Fibroblast of pulmonary artery (primary cell): ENCODE measurements at regions not wholly inside any gene's neighbourhood (a gene's known extent, or its start where the extent isn't known, plus 50 kb on each side); places are given as distances from the start of the nearest gene placed in this dataset.

Experiments
- DNase-seq: peaks from one replicate; pipeline ENCODE4 v3.0.0-alpha.2; 2010; ENCODE audit warnings: low read depth
- H3K4me3 ChIP-seq: replicated peaks from 2 replicates; pipeline ENCODE4 v1.5.1; 2011; ENCODE audit warnings: low read depth, mild to moderate bottlenecking, control low read depth, low read length, moderate library complexity
- TF ChIP-seq, protein P1 (sequence below): IDR thresholded peaks from 2 replicates; pipeline ENCODE4 v1.5.1; 2011; ENCODE audit warnings: mild to moderate bottlenecking, control low read depth, low read length, inconsistent platforms; ENCODE audit errors: missing control alignments

DNA sequence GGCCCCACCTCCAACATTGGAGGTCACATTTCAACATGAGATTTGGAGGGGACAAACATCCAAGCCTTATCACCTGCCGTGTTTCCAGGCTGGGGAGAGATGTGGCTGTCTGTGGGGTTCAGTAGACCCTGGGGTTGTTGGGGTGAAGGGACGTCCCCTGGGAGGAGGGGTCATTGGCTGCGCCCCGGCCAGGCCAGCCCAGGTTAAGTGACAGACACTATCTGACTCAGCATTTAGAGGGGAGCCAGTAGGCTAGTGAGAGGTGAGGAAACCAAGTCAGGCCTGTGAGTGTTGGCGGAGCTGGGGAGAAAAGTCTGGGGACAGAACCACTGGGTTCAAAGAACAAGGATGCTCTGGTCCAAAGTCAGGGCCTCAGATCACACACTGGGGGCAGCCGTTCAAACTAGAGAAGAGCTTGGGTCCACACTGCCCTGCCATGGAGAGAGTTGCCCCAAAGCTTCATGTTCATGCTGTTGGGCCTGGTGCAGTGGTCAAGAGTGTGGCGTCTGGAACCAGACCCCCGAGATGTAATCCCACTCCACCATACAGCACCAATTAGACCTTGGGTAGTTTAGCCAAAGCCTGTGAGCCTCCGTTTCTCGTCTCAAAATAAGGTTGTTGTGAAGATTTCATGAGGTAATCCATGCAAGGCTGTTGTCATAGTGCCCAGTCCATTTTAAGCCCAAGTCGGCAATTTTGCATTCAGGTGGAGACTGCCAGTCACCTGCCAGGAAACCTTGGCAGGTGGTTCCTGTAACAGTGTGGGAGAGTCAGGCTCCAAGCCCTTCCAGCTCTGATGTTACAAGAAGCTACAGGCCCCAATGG lies 1289.6 kb downstream of the TBC1D22A start:
- no peak overlapping the region for H3K4me3 ChIP-seq
- TF ChIP-seq, protein P1, sequence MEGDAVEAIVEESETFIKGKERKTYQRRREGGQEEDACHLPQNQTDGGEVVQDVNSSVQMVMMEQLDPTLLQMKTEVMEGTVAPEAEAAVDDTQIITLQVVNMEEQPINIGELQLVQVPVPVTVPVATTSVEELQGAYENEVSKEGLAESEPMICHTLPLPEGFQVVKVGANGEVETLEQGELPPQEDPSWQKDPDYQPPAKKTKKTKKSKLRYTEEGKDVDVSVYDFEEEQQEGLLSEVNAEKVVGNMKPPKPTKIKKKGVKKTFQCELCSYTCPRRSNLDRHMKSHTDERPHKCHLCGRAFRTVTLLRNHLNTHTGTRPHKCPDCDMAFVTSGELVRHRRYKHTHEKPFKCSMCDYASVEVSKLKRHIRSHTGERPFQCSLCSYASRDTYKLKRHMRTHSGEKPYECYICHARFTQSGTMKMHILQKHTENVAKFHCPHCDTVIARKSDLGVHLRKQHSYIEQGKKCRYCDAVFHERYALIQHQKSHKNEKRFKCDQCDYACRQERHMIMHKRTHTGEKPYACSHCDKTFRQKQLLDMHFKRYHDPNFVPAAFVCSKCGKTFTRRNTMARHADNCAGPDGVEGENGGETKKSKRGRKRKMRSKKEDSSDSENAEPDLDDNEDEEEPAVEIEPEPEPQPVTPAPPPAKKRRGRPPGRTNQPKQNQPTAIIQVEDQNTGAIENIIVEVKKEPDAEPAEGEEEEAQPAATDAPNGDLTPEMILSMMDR, result no peak
- DNase-seq, result no peak

DNA sequence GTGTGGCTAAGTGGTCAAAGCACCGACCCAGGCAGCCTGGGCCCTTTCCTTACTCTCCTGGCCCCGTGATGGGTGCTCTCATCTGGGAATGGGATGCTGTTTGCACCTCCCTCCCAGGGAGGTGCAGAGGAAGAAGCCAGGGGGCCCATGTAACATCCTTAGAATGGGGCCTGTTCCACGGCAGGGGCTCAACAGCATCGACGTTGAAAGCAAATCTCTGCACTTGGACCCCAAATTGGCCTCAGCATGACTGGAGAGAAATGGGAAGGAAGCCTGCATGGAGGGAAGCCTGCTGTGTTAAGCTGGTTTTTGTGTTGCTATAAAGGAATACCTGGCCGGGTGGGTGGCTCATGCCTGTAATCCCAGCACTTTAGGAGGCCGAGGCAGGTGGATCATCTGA lies 1288.4 kb downstream of the TBC1D22A start:
- H3K4me3 ChIP-seq, result no peak overlapping the region
- TF ChIP-seq, protein P1, result no peak

DNA sequence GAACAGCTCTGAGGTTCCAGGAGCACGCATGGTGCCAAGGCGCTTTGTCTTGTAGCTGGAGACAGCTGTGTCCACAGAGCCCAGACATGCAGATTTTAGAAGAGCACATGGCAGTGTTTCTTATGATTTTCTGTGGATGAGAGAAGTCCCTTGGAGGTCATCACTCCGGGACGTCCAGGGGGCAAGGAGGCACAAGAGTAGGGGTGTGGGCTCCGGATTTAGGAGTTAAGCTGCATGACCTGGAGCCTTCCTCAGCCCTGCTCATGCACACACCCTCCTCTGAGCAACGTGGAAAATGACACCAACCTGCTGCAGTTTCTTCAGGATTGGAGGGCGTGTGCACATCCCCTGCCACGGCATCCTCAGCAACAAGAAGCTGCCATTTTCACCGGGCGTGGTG lies 1286.7 kb downstream of the TBC1D22A start:
- H3K4me3 ChIP-seq, result no peak overlapping the region
- TF ChIP-seq, protein P1, result no peak
- DNase-seq, result no peak

More for the DNA sequence above, 1288.4 kb downstream of the TBC1D22A start:
- no peak for DNase-seq

DNA sequence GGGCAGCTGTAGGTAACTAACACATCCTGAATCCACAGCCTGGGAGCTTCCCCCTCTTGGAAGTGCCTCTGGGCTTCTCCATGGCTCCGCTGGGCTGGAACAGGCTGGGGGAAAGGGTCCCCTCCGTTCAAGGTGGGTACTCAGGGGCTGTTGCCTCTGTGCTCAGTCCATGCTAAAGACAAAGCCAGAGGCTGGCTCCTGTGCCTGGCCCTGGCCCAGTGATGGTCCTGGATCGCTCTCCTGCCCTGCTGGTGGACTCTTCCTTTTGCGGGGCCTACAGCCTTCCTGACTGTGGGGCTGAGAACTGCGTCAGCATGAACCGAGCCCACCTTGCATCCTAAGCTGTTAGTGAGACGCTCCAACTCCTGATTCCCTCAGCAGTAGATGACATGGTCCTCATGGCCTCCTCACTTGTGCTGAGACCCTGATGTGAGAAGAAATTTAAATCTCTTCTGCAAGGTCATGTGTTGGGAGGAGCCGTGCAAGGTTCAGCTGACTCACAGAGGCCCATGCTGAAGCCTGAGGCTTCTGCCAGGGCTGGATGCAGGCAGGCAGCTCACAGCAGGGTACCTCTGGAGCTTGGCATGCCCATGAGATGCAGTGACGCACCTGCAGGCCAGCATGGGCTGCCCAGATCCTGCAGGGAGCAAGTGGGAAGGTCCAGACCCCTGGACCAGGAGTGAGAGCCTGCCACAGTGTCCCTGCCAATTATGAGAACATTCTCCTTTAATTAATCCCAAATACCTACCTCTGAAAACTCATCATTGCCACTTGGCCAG lies 1285.5 kb downstream of the TBC1D22A start:
- H3K4me3 ChIP-seq, result no peak overlapping the region
- TF ChIP-seq, protein P1, result no peak
- DNase-seq, result no peak

DNA sequence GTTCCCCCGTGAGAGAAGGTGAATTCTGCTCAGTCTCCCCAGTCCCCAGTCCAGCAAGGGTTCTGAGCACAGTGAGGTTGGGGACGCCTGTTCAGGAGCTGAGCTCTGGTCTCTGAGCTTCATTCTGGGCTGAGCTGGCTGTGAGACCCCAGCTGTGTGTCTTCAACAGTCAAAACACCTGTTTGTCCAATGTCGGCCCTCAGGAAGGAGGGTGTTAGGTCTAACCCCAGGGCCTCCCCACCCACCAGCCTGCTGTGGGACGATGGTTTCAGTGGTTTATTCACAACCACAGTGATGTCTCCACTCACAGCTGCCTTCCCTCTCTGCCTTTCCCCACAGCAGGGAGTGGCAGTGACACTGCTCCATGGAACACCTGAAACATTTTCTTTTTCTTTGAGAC lies 1282.9 kb downstream of the TBC1D22A start:
- TF ChIP-seq, protein P1, result no peak
- DNase-seq, result no peak
- no peak overlapping the region for H3K4me3 ChIP-seq

DNA sequence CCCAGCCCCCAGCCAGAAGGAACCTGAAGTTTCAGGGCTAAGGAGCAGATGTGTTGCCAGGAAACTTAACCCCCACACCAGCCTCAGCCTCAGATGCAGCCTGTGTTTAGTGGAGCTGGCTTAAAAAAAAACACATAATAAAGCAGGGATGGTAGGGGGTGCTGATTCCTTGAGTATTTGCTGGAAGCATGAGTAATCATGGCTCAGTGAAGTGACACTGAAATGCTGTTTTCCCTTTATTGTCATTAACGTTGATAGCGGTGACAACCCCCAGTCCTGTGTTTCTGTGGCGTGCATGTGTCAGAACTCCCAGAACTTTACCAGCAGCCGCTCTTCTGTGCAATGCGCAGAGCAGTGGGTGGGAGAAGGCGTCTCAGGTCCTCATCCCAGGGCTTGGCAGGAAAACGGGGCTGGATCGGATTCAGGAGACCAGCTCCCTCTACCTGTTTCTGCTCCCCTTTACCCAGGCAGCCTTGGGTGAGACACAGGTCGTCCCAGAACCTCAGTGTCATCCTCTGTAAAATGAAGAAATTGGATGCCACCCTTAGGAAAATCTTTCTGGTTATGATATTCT lies 1282.1 kb downstream of the TBC1D22A start:
- TF ChIP-seq, protein P1, result no peak
- no peak overlapping the region for H3K4me3 ChIP-seq
- no peak for DNase-seq
